ENCODE measurements at regions not wholly inside any gene's neighbourhood (a gene's known extent, or its start where the extent isn't known, plus 50 kb on each side); places are given as distances from the start of the nearest gene placed in this dataset.

GRCh38 chr2:43082111-43082894 is 144.1 kb downstream of the ZFP36L2 start:
- no peak for TF ChIP-seq CTCF (IDR thresholded peaks at IDR 0.05; ENCODE audit: low read depth, low read length, poor library complexity, severe bottlenecking)
- no peak for TF ChIP-seq EZH2phosphoT487 (IDR thresholded peaks at IDR 0.05; ENCODE audit: borderline replicate concordance, low read length)
